Endothelial cell of umbilical vein (primary cell): ENCODE measurements at regions not wholly inside any gene's neighbourhood (a gene's known extent, or its start where the extent isn't known, plus 50 kb on each side); places are given as distances from the start of the nearest gene placed in this dataset.

Source experiments
- BruUV-seq: library from RNA; stranded (reverse); fragments of 400-500 nt; replicated peaks from 2 replicates; lab custom pipeline; 2021; lab: Mats Ljungman, UMichigan
- CTCF ChIA-PET: fragments of 300-600, 350-600 bp; sonication (Branson Sonifier 250); formaldehyde crosslinking; loops from one replicate; lab custom pipeline; 2021; ENCODE audit warnings: antibody characterized with exemption, inconsistent platforms; lab: Charles Lee
- POLR2A ChIA-PET: fragments of 300-600, 350-600 bp; sonication (Branson Sonifier 250); formaldehyde crosslinking; loops from one replicate; lab custom pipeline; 2021; ENCODE audit warnings: antibody characterized with exemption, inconsistent platforms; lab: Charles Lee
- DNase-seq: peaks from one replicate; pipeline ENCODE4 v3.0.0-alpha.2; 2011; ENCODE audit warnings: low read depth, low spot score
- FAIRE-seq: peaks from 2 replicates; lab custom pipeline; 2011; peaks lifted over from hg19 to GRCh38; lab: Jason Lieb, UNC
- H2AFZ ChIP-seq: 2 replicates; pipeline ENCODE4 v1.6.0; 2012; ENCODE audit warnings: low read depth, low read length, control low read depth, inconsistent platforms
- H3K27ac ChIP-seq: 2 replicates; pipeline ENCODE4 v1.5.1; 2011; ENCODE audit warnings: low read depth, mild to moderate bottlenecking, control low read depth, low read length, moderate library complexity; ENCODE audit not compliant: insufficient read depth
- H3K27me3 ChIP-seq, 2 experiments: 2 replicates each; pipeline versions ENCODE4 v1.6.0 to v1.6.1; 2011; ENCODE audit warnings: low read length in 2 of 2, mixed read lengths in 1 of 2; ENCODE audit not compliant: control insufficient read depth in 2 of 2, insufficient read depth in 2 of 2
- H3K36me3 ChIP-seq, 2 experiments: 2 replicates in 1 of 2; 3 replicates in 1 of 2; pipeline ENCODE4 v1.5.1; 2011; ENCODE audit warnings: low read length in 2 of 2, mild to moderate bottlenecking in 1 of 2, moderate library complexity in 1 of 2; ENCODE audit not compliant: control insufficient read depth in 2 of 2, insufficient read depth in 2 of 2; ENCODE audit errors: extremely low read depth in 1 of 2
- H3K4me1 ChIP-seq: 3 replicates; pipeline ENCODE4 v1.5.1; 2011; ENCODE audit warnings: mild to moderate bottlenecking, low read length; ENCODE audit not compliant: control insufficient read depth, insufficient read depth; ENCODE audit errors: extremely low read depth
- H3K4me2 ChIP-seq: 2 replicates; pipeline ENCODE4 v1.6.1; 2011; ENCODE audit warnings: low read length, control low read depth, mixed read lengths; ENCODE audit not compliant: insufficient read depth
- H3K4me3 ChIP-seq, 3 experiments: fragments of 200-600 bp in 1 of 3; sonication (generic), shearing (Covaris generic) in 1 of 3; replicated peaks in 1 of 3; 2 replicates each; pipeline ENCODE4 v1.5.1; 2011 to 2016; ENCODE audit warnings: control low read depth in 3 of 3, low read length in 3 of 3, mild to moderate bottlenecking in 2 of 3, inconsistent platforms in 1 of 3, low read depth in 1 of 3, moderate library complexity in 1 of 3; ENCODE audit not compliant: insufficient read depth in 1 of 3
- H3K79me2 ChIP-seq: 2 replicates; pipeline ENCODE4 v1.6.0; 2012; ENCODE audit warnings: low read length, inconsistent platforms; ENCODE audit not compliant: control insufficient read depth, insufficient read depth
- H3K9ac ChIP-seq: replicated peaks from 2 replicates; pipeline ENCODE3; 2011; ENCODE audit warnings: low read length, control low read depth; ENCODE audit not compliant: insufficient read depth; ENCODE audit errors: extremely low read depth
- H3K9me1 ChIP-seq: replicated peaks from 3 replicates; pipeline ENCODE4 v1.6.0; 2011; ENCODE audit warnings: mild to moderate bottlenecking, low read length; ENCODE audit not compliant: control insufficient read depth, insufficient read depth; ENCODE audit errors: extremely low read depth
- H3K9me3 ChIP-seq: replicated peaks from 2 replicates; pipeline ENCODE4 v1.5.1; 2012; ENCODE audit warnings: low read length, inconsistent platforms; ENCODE audit not compliant: control insufficient read depth, insufficient read depth
- H4K20me1 ChIP-seq: replicated peaks from 2 replicates; pipeline ENCODE3; 2011; ENCODE audit warnings: mild to moderate bottlenecking, low read length; ENCODE audit not compliant: control insufficient read depth, insufficient read depth; ENCODE audit errors: extremely low read depth
- CTCF ChIP-seq, 2 donors: IDR thresholded peaks; 1 replicate in 1 of 2; 2 replicates in 1 of 2; pipeline ENCODE4 v1.5.1; 2011; ENCODE audit warnings: low read length in 2 of 2, mild to moderate bottlenecking in 2 of 2, moderate library complexity in 2 of 2, control low read depth in 1 of 2, inconsistent platforms in 1 of 2, low read depth in 1 of 2; ENCODE audit not compliant: insufficient read depth in 1 of 2; ENCODE audit errors: extremely low read depth in 1 of 2
- EZH2 ChIP-seq: IDR thresholded peaks from 2 replicates; pipeline ENCODE4 v1.6.1; 2012; ENCODE audit warnings: borderline replicate concordance, low read depth, mild to moderate bottlenecking, moderate library complexity, low read length, inconsistent platforms; ENCODE audit not compliant: severe bottlenecking
- FOS ChIP-seq: IDR thresholded peaks from 2 replicates; pipeline ENCODE4 v1.6.1; 2011; ENCODE audit warnings: mild to moderate bottlenecking, low read length, moderate library complexity, borderline replicate concordance; ENCODE audit not compliant: insufficient read depth
- GATA2 ChIP-seq: IDR thresholded peaks from 2 replicates; pipeline ENCODE4 v1.7.0; 2011; ENCODE audit warnings: low read depth, mild to moderate bottlenecking, moderate library complexity, mixed read lengths, low read length; ENCODE audit not compliant: insufficient read length, insufficient read depth
- JUN ChIP-seq: IDR thresholded peaks from 2 replicates; pipeline ENCODE4 v1.6.1; 2011; ENCODE audit warnings: borderline replicate concordance, low read depth; ENCODE audit not compliant: insufficient read length, insufficient read depth
- MYC ChIP-seq: IDR thresholded peaks from one replicate; pipeline ENCODE4 v1.6.1; 2011; ENCODE audit warnings: mild to moderate bottlenecking, low read depth, low read length
- POLR2A ChIP-seq: IDR thresholded peaks from 2 replicates; pipeline ENCODE4 v1.6.1; 2012; ENCODE audit warnings: low read depth, mild to moderate bottlenecking, control low read depth, low read length
- POLR2AphosphoS5 ChIP-seq: IDR thresholded peaks from 2 replicates; pipeline ENCODE4 v1.6.1; 2012; ENCODE audit warnings: low read depth, mild to moderate bottlenecking, control low read depth, low read length, moderate library complexity; ENCODE audit not compliant: insufficient read depth
- dilution Hi-C: fragments of 300-500 bp; cut with MboI; formaldehyde crosslinking; loops from one replicate; pipeline ENCODE4 v1.15.0; 2019; ENCODE audit warnings: low sequenced_read_pairs; ENCODE audit not compliant: extremely low pct_ligation_motif_present
- intact Hi-C: fragments of 100-400 bp; cut with micrococcal nuclease; formaldehyde crosslinking; loops from one replicate; pipeline ENCODE4 v1.10.0; 2022
- TF ChIP-seq, protein P1 (sequence below): IDR thresholded peaks from 2 replicates; pipeline ENCODE4 v1.6.1; 2011; ENCODE audit not compliant: insufficient read depth, insufficient read length

GRCh38 chrY:15559169-15559568, 1034.8 kb downstream of the NLGN4Y start:
- H3K9ac ChIP-seq = no peak overlapping the region
- CTCF ChIA-PET = no interaction called here

More at GRCh38 chrY:15559169-15559568, 1034.8 kb downstream of the NLGN4Y start:
- Histone ChIP-seq H3K27ac (no peak overlapping the region), H3K36me3 (no peaks in the 10 kb centered on the region), H3K9me1 (no peaks in the 10 kb centered on the region), H3K4me2 (no peak overlapping the region), H3K4me1 (no peaks in the 10 kb centered on the region), H3K79me2 (no peaks in the 10 kb centered on the region), H3K9me3 (no peaks in the 10 kb centered on the region), H2AFZ (no peak overlapping the region), H3K27me3 (no peaks in the 10 kb centered on the region), H3K4me3 (no peak overlapping the region), H4K20me1 (no peaks in the 10 kb centered on the region)
- DNase-seq (no peak), FAIRE-seq (no peak)
- dilution Hi-C loops (no loop called here), intact Hi-C loops (no loop called here)
- no TSS peak for BruUV-seq
- POLR2A ChIA-PET = no interaction called here
- TF ChIP-seq MYC = no peak
- no peak for TF ChIP-seq GATA2
- no peak for TF ChIP-seq CTCF (IDR thresholded peaks at IDR 0.05; ENCODE audit: extremely low read depth in 1 of 2, insufficient read depth in 1 of 2, low read depth in 1 of 2, low read length in 2 of 2)
- no peak for TF ChIP-seq FOS
- TF ChIP-seq POLR2AphosphoS5 = no peak
- TF ChIP-seq EZH2 = no peak
- no peak for TF ChIP-seq POLR2A
- TF ChIP-seq, protein P1, sequence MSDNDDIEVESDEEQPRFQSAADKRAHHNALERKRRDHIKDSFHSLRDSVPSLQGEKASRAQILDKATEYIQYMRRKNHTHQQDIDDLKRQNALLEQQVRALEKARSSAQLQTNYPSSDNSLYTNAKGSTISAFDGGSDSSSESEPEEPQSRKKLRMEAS = no peak
- TF ChIP-seq JUN = no peak
